H9 (cell line): ENCODE measurements at regions not wholly inside any gene's neighbourhood (a gene's known extent, or its start where the extent isn't known, plus 50 kb on each side); places are given as distances from the start of the nearest gene placed in this dataset.

Experiments used
- DNase-seq: peaks from one replicate; pipeline ENCODE4 v3.0.0-alpha.2; 2017
- H2AFZ ChIP-seq: one replicate; pipeline ENCODE4 v1.6.1; 2013; ENCODE audit warnings: mild to moderate bottlenecking, low read length, control low read depth, moderate library complexity
- H2AK5ac ChIP-seq: 2 replicates; pipeline ENCODE4 v1.6.1; 2013; ENCODE audit warnings: low read length, control low read depth, mixed read lengths; ENCODE audit not compliant: insufficient read length
- H2BK120ac ChIP-seq: one replicate; pipeline ENCODE4 v1.6.1; 2013; ENCODE audit warnings: low read depth, mild to moderate bottlenecking, low read length, control low read depth, inconsistent platforms; ENCODE audit not compliant: poor library complexity, severe bottlenecking
- H2BK12ac ChIP-seq: 2 replicates; pipeline ENCODE4 v1.6.1; 2013; ENCODE audit warnings: low read length, control low read depth, mixed read lengths, low read depth; ENCODE audit not compliant: insufficient read length
- H2BK15ac ChIP-seq: 2 replicates; pipeline ENCODE4 v1.6.1; 2013; ENCODE audit warnings: low read depth, low read length, control low read depth
- H2BK20ac ChIP-seq: one replicate; pipeline ENCODE4 v1.6.1; 2013; ENCODE audit warnings: low read depth, mild to moderate bottlenecking, low read length, control low read depth, inconsistent platforms; ENCODE audit not compliant: poor library complexity, severe bottlenecking
- H2BK5ac ChIP-seq: 2 replicates; pipeline ENCODE4 v1.6.1; 2013; ENCODE audit warnings: low read length, control low read depth, mixed read lengths; ENCODE audit not compliant: insufficient read length
- H3K14ac ChIP-seq: 2 replicates; pipeline ENCODE4 v1.6.1; 2013; ENCODE audit warnings: low read length, control low read depth; ENCODE audit not compliant: insufficient read depth
- H3K18ac ChIP-seq: 2 replicates; pipeline ENCODE4 v1.6.1; 2013; ENCODE audit warnings: low read depth, mild to moderate bottlenecking, mixed read lengths, low read length, control low read depth; ENCODE audit not compliant: insufficient read length
- H3K23ac ChIP-seq: 2 replicates; pipeline ENCODE4 v1.6.1; 2013; ENCODE audit warnings: low read length, control low read depth, mixed read lengths, low read depth; ENCODE audit not compliant: insufficient read length
- H3K23me2 ChIP-seq: 2 replicates; pipeline ENCODE4 v1.6.1; 2013; ENCODE audit warnings: low read depth, mild to moderate bottlenecking, mixed read lengths, low read length, control low read depth; ENCODE audit not compliant: insufficient read length, poor library complexity, severe bottlenecking
- H3K27ac ChIP-seq: 2 replicates; pipeline ENCODE4 v1.5.1; 2013; ENCODE audit warnings: low read length, control low read depth, mixed read lengths, low read depth; ENCODE audit not compliant: insufficient read length
- H3K27me3 ChIP-seq: 2 replicates; pipeline ENCODE4 v1.6.1; 2013; ENCODE audit warnings: low read length, control low read depth, inconsistent platforms; ENCODE audit not compliant: insufficient read depth
- H3K4ac ChIP-seq: 2 replicates; pipeline ENCODE4 v1.6.1; 2013; ENCODE audit warnings: low read depth, mild to moderate bottlenecking, control low read depth, inconsistent platforms, low read length, moderate library complexity
- H3K4me1 ChIP-seq: 2 replicates; pipeline ENCODE4 v1.6.1; 2013; ENCODE audit warnings: low read length, control low read depth, inconsistent platforms; ENCODE audit not compliant: insufficient read depth
- H3K4me2 ChIP-seq: 2 replicates; pipeline ENCODE4 v1.6.1; 2013; ENCODE audit warnings: low read length, control low read depth, mixed read lengths; ENCODE audit not compliant: insufficient read length, insufficient read depth
- H3K56ac ChIP-seq: 2 replicates; pipeline ENCODE4 v1.6.1; 2013; ENCODE audit warnings: low read depth, mild to moderate bottlenecking, mixed read lengths, low read length, control low read depth; ENCODE audit not compliant: insufficient read length
- H3K79me1 ChIP-seq: 2 replicates; pipeline ENCODE4 v1.6.1; 2013; ENCODE audit warnings: low read depth, mild to moderate bottlenecking, moderate library complexity, low read length, control low read depth, inconsistent platforms; ENCODE audit not compliant: insufficient read depth, poor library complexity, severe bottlenecking
- H3K79me2 ChIP-seq: 2 replicates; pipeline ENCODE4 v1.6.1; 2013; ENCODE audit warnings: low read length, control low read depth, inconsistent platforms; ENCODE audit not compliant: insufficient read depth
- H3K9ac ChIP-seq: 2 replicates; pipeline ENCODE4 v1.6.1; 2013; ENCODE audit warnings: low read length, control low read depth, mixed read lengths; ENCODE audit not compliant: insufficient read length; ENCODE audit errors: extremely low read depth
- H3K9me3 ChIP-seq: one replicate; pipeline ENCODE4 v1.6.1; 2013; ENCODE audit warnings: low read depth, low read length, inconsistent platforms; ENCODE audit not compliant: control insufficient read depth
- H3T11ph ChIP-seq: one replicate; pipeline ENCODE4 v1.6.1; 2013; ENCODE audit warnings: mild to moderate bottlenecking, low read length, control low read depth, inconsistent platforms
- H4K20me1 ChIP-seq: one replicate; pipeline ENCODE4 v1.6.1; 2013; ENCODE audit not compliant: control insufficient read depth, insufficient read length, insufficient read depth
- H4K5ac ChIP-seq: 2 replicates; pipeline ENCODE4 v1.6.1; 2013; ENCODE audit warnings: low read depth, mild to moderate bottlenecking, mixed read lengths, low read length, control low read depth; ENCODE audit not compliant: insufficient read length
- H4K8ac ChIP-seq: replicated peaks from 2 replicates; pipeline ENCODE4 v1.6.1; 2013; ENCODE audit warnings: low read length, control low read depth, mixed read lengths, low read depth; ENCODE audit not compliant: insufficient read length
- H4K91ac ChIP-seq: 2 replicates; pipeline ENCODE4 v1.6.1; 2013; ENCODE audit warnings: low read depth, mild to moderate bottlenecking, moderate library complexity, mixed read lengths, low read length, control low read depth; ENCODE audit not compliant: insufficient read length
- H3K27ac Mint-ChIP-seq, 3 experiments: 2 replicates in 2 of 3; 3 replicates in 1 of 3; pipeline ENCODE4 v1.8.0; 2020 to 2021; ENCODE audit warnings: mixed read lengths in 3 of 3, mild to moderate bottlenecking in 1 of 3, moderate library complexity in 1 of 3
- H3K27me3 Mint-ChIP-seq: 2 replicates; pipeline ENCODE4 v1.8.0; 2021; ENCODE audit warnings: low read depth, mild to moderate bottlenecking, moderate library complexity, mixed read lengths
- H3K36me3 Mint-ChIP-seq, 3 experiments: 2 replicates in 2 of 3; 3 replicates in 1 of 3; pipeline ENCODE4 v1.8.0; 2020 to 2021; ENCODE audit warnings: low read depth in 3 of 3, mixed read lengths in 3 of 3; ENCODE audit not compliant: insufficient read depth in 1 of 3
- H3K4me1 Mint-ChIP-seq, 2 experiments: 2 replicates each; pipeline ENCODE4 v1.8.0; 2020; ENCODE audit warnings: mixed read lengths in 2 of 2
- H3K4me3 Mint-ChIP-seq, 2 experiments: 2 replicates in 1 of 2; 3 replicates in 1 of 2; pipeline ENCODE4 v1.8.0; 2020 to 2021; ENCODE audit warnings: mild to moderate bottlenecking in 2 of 2, mixed read lengths in 2 of 2, moderate library complexity in 1 of 2
- H3K9me3 Mint-ChIP-seq, 2 experiments: 2 replicates in 1 of 2; 3 replicates in 1 of 2; pipeline ENCODE4 v1.8.0; 2020; ENCODE audit warnings: mild to moderate bottlenecking in 2 of 2, mixed read lengths in 2 of 2, moderate library complexity in 1 of 2
- WGBS: extraction: QIAGEN DNeasy Blood & Tissue Kit; methylation state at CpG from one replicate; pipeline ENCODE4 v1.1.7; 2013; ENCODE audit warnings: missing lambda C conversion rate, low lambda C conversion rate, mixed read lengths; ENCODE audit not compliant: insufficient read length; ENCODE audit errors: extremely low coverage; 5-methylcytosine and 5-hydroxymethylcytosine counted together
- TF ChIP-seq, protein P1 (sequence below): fragments of 200-600 bp; sonication (generic); conservative IDR thresholded peaks from 3 replicates; pipeline ENCODE4 v1.8.0; 2021; ENCODE audit warnings: antibody characterized with exemption, mild to moderate bottlenecking

DNA sequence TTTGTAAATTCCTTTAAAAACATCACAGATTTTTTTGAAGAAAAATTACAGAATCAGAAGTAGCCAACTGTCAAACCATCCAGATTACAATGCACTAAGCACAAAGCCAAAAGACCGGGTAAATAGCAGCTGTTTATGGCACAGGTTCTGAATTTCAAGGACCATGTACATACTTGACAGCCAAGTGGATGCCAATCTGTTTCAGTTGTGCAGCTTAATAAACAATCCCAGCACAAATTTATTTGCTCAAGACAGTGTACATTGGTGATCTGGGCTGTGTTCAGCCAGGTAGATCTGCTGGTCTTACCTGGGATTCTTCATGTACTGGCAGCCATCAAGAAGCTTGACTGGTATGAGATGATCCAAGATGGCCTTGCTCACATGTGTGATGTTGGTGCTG, 229.8 kb upstream of the FLRT2 start:
- no CpG with 5 or more reads among the region's 1 CpG for WGBS
- no peak overlapping the region for H2BK12ac ChIP-seq
- H3K9ac ChIP-seq, result no peak overlapping the region
- H3K23ac ChIP-seq, result no peak overlapping the region
- H2BK120ac ChIP-seq, result no peak overlapping the region
- no peak overlapping the region for H2BK15ac ChIP-seq
- H2AK5ac ChIP-seq, result no peak overlapping the region
- Mint-ChIP-seq H3K36me3 (no peaks in the 10 kb centered on the region), H3K9me3 (no peaks in the 10 kb centered on the region), H3K4me3 (no peak overlapping the region), H3K27ac (no peak overlapping the region), H3K4me1 (no peaks in the 10 kb centered on the region), H3K27me3 (no peaks in the 10 kb centered on the region)
- no peaks in the 10 kb centered on the region for H3K9me3 ChIP-seq
- no peak overlapping the region for H3K14ac ChIP-seq
- H3K27me3 ChIP-seq, result no peaks in the 10 kb centered on the region
- H2BK20ac ChIP-seq, result no peak overlapping the region
- no peaks in the 10 kb centered on the region for H3K79me1 ChIP-seq
- H4K5ac ChIP-seq, result no peak overlapping the region
- H4K20me1 ChIP-seq, result no peaks in the 10 kb centered on the region
- TF ChIP-seq, protein P1, sequence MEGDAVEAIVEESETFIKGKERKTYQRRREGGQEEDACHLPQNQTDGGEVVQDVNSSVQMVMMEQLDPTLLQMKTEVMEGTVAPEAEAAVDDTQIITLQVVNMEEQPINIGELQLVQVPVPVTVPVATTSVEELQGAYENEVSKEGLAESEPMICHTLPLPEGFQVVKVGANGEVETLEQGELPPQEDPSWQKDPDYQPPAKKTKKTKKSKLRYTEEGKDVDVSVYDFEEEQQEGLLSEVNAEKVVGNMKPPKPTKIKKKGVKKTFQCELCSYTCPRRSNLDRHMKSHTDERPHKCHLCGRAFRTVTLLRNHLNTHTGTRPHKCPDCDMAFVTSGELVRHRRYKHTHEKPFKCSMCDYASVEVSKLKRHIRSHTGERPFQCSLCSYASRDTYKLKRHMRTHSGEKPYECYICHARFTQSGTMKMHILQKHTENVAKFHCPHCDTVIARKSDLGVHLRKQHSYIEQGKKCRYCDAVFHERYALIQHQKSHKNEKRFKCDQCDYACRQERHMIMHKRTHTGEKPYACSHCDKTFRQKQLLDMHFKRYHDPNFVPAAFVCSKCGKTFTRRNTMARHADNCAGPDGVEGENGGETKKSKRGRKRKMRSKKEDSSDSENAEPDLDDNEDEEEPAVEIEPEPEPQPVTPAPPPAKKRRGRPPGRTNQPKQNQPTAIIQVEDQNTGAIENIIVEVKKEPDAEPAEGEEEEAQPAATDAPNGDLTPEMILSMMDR, result no peak
- no peak overlapping the region for H3K18ac ChIP-seq
- H2BK5ac ChIP-seq, result no peak overlapping the region
- no peak for DNase-seq
- no peaks in the 10 kb centered on the region for H3K4me1 ChIP-seq
- no peak overlapping the region for H3K4ac ChIP-seq
- no peak overlapping the region for H3K56ac ChIP-seq
- H2AFZ ChIP-seq, result no peak overlapping the region
- no peak overlapping the region for H3K27ac ChIP-seq
- no peak overlapping the region for H4K8ac ChIP-seq
- no peaks in the 10 kb centered on the region for H3K79me2 ChIP-seq
- H3T11ph ChIP-seq, result no peak overlapping the region
- H4K91ac ChIP-seq, result no peak overlapping the region
- H3K23me2 ChIP-seq, result no peaks in the 10 kb centered on the region
- H3K4me2 ChIP-seq, result no peak overlapping the region
